Endothelial cell of umbilical vein (primary cell): ENCODE measurements at regions not wholly inside any gene's neighbourhood (a gene's known extent, or its start where the extent isn't known, plus 50 kb on each side); places are given as distances from the start of the nearest gene placed in this dataset.
A peak's percentile ranks its signal among the peaks of the same experiment; 100 is the strongest.

ENCODE experiments used
- BruUV-seq: library from RNA; stranded (reverse); fragments of 400-500 nt; replicated peaks from 2 replicates; lab custom pipeline; 2021; lab: Mats Ljungman, UMichigan
- CTCF ChIA-PET: fragments of 300-600, 350-600 bp; sonication (Branson Sonifier 250); formaldehyde crosslinking; loops from one replicate; lab custom pipeline; 2021; ENCODE audit warnings: antibody characterized with exemption, inconsistent platforms; lab: Charles Lee
- POLR2A ChIA-PET: fragments of 300-600, 350-600 bp; sonication (Branson Sonifier 250); formaldehyde crosslinking; loops from one replicate; lab custom pipeline; 2021; ENCODE audit warnings: antibody characterized with exemption, inconsistent platforms; lab: Charles Lee
- DNase-seq: peaks from one replicate; pipeline ENCODE4 v3.0.0-alpha.2; 2011; ENCODE audit warnings: low read depth, low spot score
- FAIRE-seq: peaks from 2 replicates; lab custom pipeline; 2011; peaks lifted over from hg19 to GRCh38; lab: Jason Lieb, UNC
- H2AFZ ChIP-seq: 2 replicates; pipeline ENCODE4 v1.6.0; 2012; ENCODE audit warnings: low read depth, low read length, control low read depth, inconsistent platforms
- H3K27ac ChIP-seq: 2 replicates; pipeline ENCODE4 v1.5.1; 2011; ENCODE audit warnings: low read depth, mild to moderate bottlenecking, control low read depth, low read length, moderate library complexity; ENCODE audit not compliant: insufficient read depth
- H3K27me3 ChIP-seq, 2 experiments: 2 replicates each; pipeline versions ENCODE4 v1.6.0 to v1.6.1; 2011; ENCODE audit warnings: low read length in 2 of 2, mixed read lengths in 1 of 2; ENCODE audit not compliant: control insufficient read depth in 2 of 2, insufficient read depth in 2 of 2
- H3K36me3 ChIP-seq, 2 experiments: 2 replicates in 1 of 2; 3 replicates in 1 of 2; pipeline ENCODE4 v1.5.1; 2011; ENCODE audit warnings: low read length in 2 of 2, mild to moderate bottlenecking in 1 of 2, moderate library complexity in 1 of 2; ENCODE audit not compliant: control insufficient read depth in 2 of 2, insufficient read depth in 2 of 2; ENCODE audit errors: extremely low read depth in 1 of 2
- H3K4me1 ChIP-seq: 3 replicates; pipeline ENCODE4 v1.5.1; 2011; ENCODE audit warnings: mild to moderate bottlenecking, low read length; ENCODE audit not compliant: control insufficient read depth, insufficient read depth; ENCODE audit errors: extremely low read depth
- H3K4me2 ChIP-seq: 2 replicates; pipeline ENCODE4 v1.6.1; 2011; ENCODE audit warnings: low read length, control low read depth, mixed read lengths; ENCODE audit not compliant: insufficient read depth
- H3K4me3 ChIP-seq, 3 experiments: fragments of 200-600 bp in 1 of 3; sonication (generic), shearing (Covaris generic) in 1 of 3; replicated peaks in 1 of 3; 2 replicates each; pipeline ENCODE4 v1.5.1; 2011 to 2016; ENCODE audit warnings: control low read depth in 3 of 3, low read length in 3 of 3, mild to moderate bottlenecking in 2 of 3, inconsistent platforms in 1 of 3, low read depth in 1 of 3, moderate library complexity in 1 of 3; ENCODE audit not compliant: insufficient read depth in 1 of 3
- H3K79me2 ChIP-seq: 2 replicates; pipeline ENCODE4 v1.6.0; 2012; ENCODE audit warnings: low read length, inconsistent platforms; ENCODE audit not compliant: control insufficient read depth, insufficient read depth
- H3K9ac ChIP-seq: replicated peaks from 2 replicates; pipeline ENCODE3; 2011; ENCODE audit warnings: low read length, control low read depth; ENCODE audit not compliant: insufficient read depth; ENCODE audit errors: extremely low read depth
- H3K9me1 ChIP-seq: replicated peaks from 3 replicates; pipeline ENCODE4 v1.6.0; 2011; ENCODE audit warnings: mild to moderate bottlenecking, low read length; ENCODE audit not compliant: control insufficient read depth, insufficient read depth; ENCODE audit errors: extremely low read depth
- H3K9me3 ChIP-seq: replicated peaks from 2 replicates; pipeline ENCODE4 v1.5.1; 2012; ENCODE audit warnings: low read length, inconsistent platforms; ENCODE audit not compliant: control insufficient read depth, insufficient read depth
- H4K20me1 ChIP-seq: replicated peaks from 2 replicates; pipeline ENCODE3; 2011; ENCODE audit warnings: mild to moderate bottlenecking, low read length; ENCODE audit not compliant: control insufficient read depth, insufficient read depth; ENCODE audit errors: extremely low read depth
- EZH2 ChIP-seq: IDR thresholded peaks from 2 replicates; pipeline ENCODE4 v1.6.1; 2012; ENCODE audit warnings: borderline replicate concordance, low read depth, mild to moderate bottlenecking, moderate library complexity, low read length, inconsistent platforms; ENCODE audit not compliant: severe bottlenecking
- FOS ChIP-seq: IDR thresholded peaks from 2 replicates; pipeline ENCODE4 v1.6.1; 2011; ENCODE audit warnings: mild to moderate bottlenecking, low read length, moderate library complexity, borderline replicate concordance; ENCODE audit not compliant: insufficient read depth
- GATA2 ChIP-seq: IDR thresholded peaks from 2 replicates; pipeline ENCODE4 v1.7.0; 2011; ENCODE audit warnings: low read depth, mild to moderate bottlenecking, moderate library complexity, mixed read lengths, low read length; ENCODE audit not compliant: insufficient read length, insufficient read depth
- JUN ChIP-seq: IDR thresholded peaks from 2 replicates; pipeline ENCODE4 v1.6.1; 2011; ENCODE audit warnings: borderline replicate concordance, low read depth; ENCODE audit not compliant: insufficient read length, insufficient read depth
- MYC ChIP-seq: IDR thresholded peaks from one replicate; pipeline ENCODE4 v1.6.1; 2011; ENCODE audit warnings: mild to moderate bottlenecking, low read depth, low read length
- POLR2A ChIP-seq: IDR thresholded peaks from 2 replicates; pipeline ENCODE4 v1.6.1; 2012; ENCODE audit warnings: low read depth, mild to moderate bottlenecking, control low read depth, low read length
- POLR2AphosphoS5 ChIP-seq: IDR thresholded peaks from 2 replicates; pipeline ENCODE4 v1.6.1; 2012; ENCODE audit warnings: low read depth, mild to moderate bottlenecking, control low read depth, low read length, moderate library complexity; ENCODE audit not compliant: insufficient read depth
- dilution Hi-C: fragments of 300-500 bp; cut with MboI; formaldehyde crosslinking; loops from one replicate; pipeline ENCODE4 v1.15.0; 2019; ENCODE audit warnings: low sequenced_read_pairs; ENCODE audit not compliant: extremely low pct_ligation_motif_present
- intact Hi-C: fragments of 100-400 bp; cut with micrococcal nuclease; formaldehyde crosslinking; loops from one replicate; pipeline ENCODE4 v1.10.0; 2022
- TF ChIP-seq, protein P1 (sequence below): IDR thresholded peaks from 2 replicates; pipeline ENCODE4 v1.6.1; 2011; ENCODE audit not compliant: insufficient read depth, insufficient read length
- TF ChIP-seq, protein P2 (sequence below), 2 donors: IDR thresholded peaks; 1 replicate in 1 of 2; 2 replicates in 1 of 2; pipeline ENCODE4 v1.5.1; 2011; ENCODE audit warnings: low read length in 2 of 2, mild to moderate bottlenecking in 2 of 2, moderate library complexity in 2 of 2, control low read depth in 1 of 2, inconsistent platforms in 1 of 2, low read depth in 1 of 2; ENCODE audit not compliant: insufficient read depth in 1 of 2; ENCODE audit errors: extremely low read depth in 1 of 2

DNA sequence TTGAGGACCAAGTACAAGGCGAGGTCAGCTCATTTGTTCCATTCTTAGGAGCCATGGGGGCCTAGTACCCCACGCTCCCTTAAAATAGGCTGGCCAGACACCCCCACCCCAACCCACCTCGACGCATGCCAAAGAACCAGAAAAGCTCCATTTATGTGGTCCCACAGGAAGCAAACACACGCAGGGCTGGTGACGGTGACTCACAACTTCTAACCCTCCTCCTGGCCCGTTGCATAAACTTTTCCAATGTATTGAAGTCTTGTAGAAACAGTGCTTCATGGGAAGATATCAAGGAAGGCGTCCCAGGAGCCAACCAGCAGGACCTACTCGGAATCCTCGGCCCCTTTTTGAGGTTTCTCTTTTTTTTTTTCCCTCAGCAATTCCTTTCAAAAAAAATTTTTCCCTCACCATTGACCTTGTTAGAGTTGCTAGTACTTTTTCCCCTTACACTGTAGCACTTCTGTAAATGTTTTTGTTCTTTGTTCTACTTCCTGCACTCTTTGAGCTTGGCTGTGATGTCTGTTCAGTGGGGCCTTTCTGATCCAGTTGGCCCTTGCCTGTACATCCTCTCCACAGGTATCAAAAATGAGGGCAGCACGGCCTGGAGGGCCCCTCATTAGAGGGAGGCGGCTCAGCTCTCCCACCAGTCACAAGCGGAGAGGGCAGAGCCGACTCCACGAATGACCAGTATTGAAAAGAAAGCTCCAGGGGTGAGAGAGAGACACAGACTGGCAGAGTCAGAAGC is 208.3 kb downstream of the RGS9 start:
- H3K4me1 ChIP-seq, result no peaks in the 10 kb centered on the region
- no TSS peak for BruUV-seq
- no peak overlapping the region for H3K9ac ChIP-seq
- H3K36me3 ChIP-seq, result no peaks in the 10 kb centered on the region
- H3K79me2 ChIP-seq, result no peaks in the 10 kb centered on the region
- FAIRE-seq (no peak), DNase-seq (peak; percentile 27)
- ChIA-PET CTCF (interaction anchor here (0.8 to 1.3 kb wide), 2 partner anchors 15 to 51 kb away, joined by 3 to 7 read pairs; no protein-coding TSS in a partner anchor), POLR2A (no interaction called here)
- H3K4me3 ChIP-seq, result no peak overlapping the region
- no peak overlapping the region for H2AFZ ChIP-seq
- H3K27ac ChIP-seq, result no peak overlapping the region
- TF ChIP-seq POLR2A, result no peak
- TF ChIP-seq JUN, result no peak
- TF ChIP-seq MYC, result no peak
- no peak for TF ChIP-seq EZH2
- TF ChIP-seq, protein P1, sequence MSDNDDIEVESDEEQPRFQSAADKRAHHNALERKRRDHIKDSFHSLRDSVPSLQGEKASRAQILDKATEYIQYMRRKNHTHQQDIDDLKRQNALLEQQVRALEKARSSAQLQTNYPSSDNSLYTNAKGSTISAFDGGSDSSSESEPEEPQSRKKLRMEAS, result no peak
- TF ChIP-seq, protein P2, sequence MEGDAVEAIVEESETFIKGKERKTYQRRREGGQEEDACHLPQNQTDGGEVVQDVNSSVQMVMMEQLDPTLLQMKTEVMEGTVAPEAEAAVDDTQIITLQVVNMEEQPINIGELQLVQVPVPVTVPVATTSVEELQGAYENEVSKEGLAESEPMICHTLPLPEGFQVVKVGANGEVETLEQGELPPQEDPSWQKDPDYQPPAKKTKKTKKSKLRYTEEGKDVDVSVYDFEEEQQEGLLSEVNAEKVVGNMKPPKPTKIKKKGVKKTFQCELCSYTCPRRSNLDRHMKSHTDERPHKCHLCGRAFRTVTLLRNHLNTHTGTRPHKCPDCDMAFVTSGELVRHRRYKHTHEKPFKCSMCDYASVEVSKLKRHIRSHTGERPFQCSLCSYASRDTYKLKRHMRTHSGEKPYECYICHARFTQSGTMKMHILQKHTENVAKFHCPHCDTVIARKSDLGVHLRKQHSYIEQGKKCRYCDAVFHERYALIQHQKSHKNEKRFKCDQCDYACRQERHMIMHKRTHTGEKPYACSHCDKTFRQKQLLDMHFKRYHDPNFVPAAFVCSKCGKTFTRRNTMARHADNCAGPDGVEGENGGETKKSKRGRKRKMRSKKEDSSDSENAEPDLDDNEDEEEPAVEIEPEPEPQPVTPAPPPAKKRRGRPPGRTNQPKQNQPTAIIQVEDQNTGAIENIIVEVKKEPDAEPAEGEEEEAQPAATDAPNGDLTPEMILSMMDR (IDR thresholded peaks at IDR 0.05; ENCODE audit: extremely low read depth in 1 of 2, insufficient read depth in 1 of 2, low read depth in 1 of 2, low read length in 2 of 2), result no peak
- TF ChIP-seq GATA2, result no peak
- no peak for TF ChIP-seq POLR2AphosphoS5
- no peak for TF ChIP-seq FOS
- H3K9me3 ChIP-seq, result no peaks in the 10 kb centered on the region
- peaks cover 3 to 15% of the 10 kb centered on the region in 2 experiments for H3K27me3 ChIP-seq
- dilution Hi-C loops (no loop called here), intact Hi-C loops (no loop called here)
- no peaks in the 10 kb centered on the region for H3K9me1 ChIP-seq
- H4K20me1 ChIP-seq, result no peaks in the 10 kb centered on the region
- no peak overlapping the region for H3K4me2 ChIP-seq
